ENCODE measurements at regions not wholly inside any gene's neighbourhood (a gene's known extent, or its start where the extent isn't known, plus 50 kb on each side); places are given as distances from the start of the nearest gene placed in this dataset.

- intact Hi-C loops (cut with DNase I): no loop called here
- DNase-seq (no peak), ATAC-seq (no peak)
- no CpG with 5 or more reads among the region's 15 CpGs for WGBS (ENCODE audit: insufficient coverage, low coverage, low lambda C conversion rate, missing lambda C conversion rate)
- Histone ChIP-seq H3K9me3 (no peaks in the 10 kb centered on the region), H3K27me3 (no peaks in the 10 kb centered on the region), H3K4me3 (no peak overlapping the region), H3K4me1 (peaks cover 0 to 12% (median 5%) of the 10 kb centered on the region in 4 donors), H3K36me3 (peaks cover 0 to 11% (median 0%) of the 10 kb centered on the region in 4 donors), H3K27ac (no peak overlapping the region)
- TF ChIP-seq POLR2A (IDR thresholded peaks at IDR 0.05) (no peak), CTCF (IDR thresholded peaks at IDR 0.05) (no peak)
Measured at GRCh38 chr12:124398578-124399227, 103.8 kb downstream of the RFLNA start.

GRCh38 chr12:124397807-124398577, 103.1 kb downstream of the RFLNA start:
- H3K27ac ChIP-seq: no peak overlapping the region
- H3K4me3 ChIP-seq: no peak overlapping the region
- intact Hi-C loops (cut with DNase I): no loop called here
- ATAC-seq: no peak
- H3K4me1 ChIP-seq: peaks cover 0 to 19% (median 11%) of the 10 kb centered on the region in 4 donors
- no peaks in the 10 kb centered on the region for H3K27me3 ChIP-seq
- no peak for DNase-seq
- no peaks in the 10 kb centered on the region for H3K9me3 ChIP-seq
- 69% methylated on average over 4 of the region's 22 CpGs for WGBS (ENCODE audit: insufficient coverage, low coverage, low lambda C conversion rate, missing lambda C conversion rate)
- TF ChIP-seq CTCF (IDR thresholded peaks at IDR 0.05): no peak
- no peak for TF ChIP-seq POLR2A (IDR thresholded peaks at IDR 0.05)
- H3K36me3 ChIP-seq: peaks cover 0 to 11% (median 0%) of the 10 kb centered on the region in 4 donors

- intact Hi-C loops (cut with DNase I): no loop called here
- DNase-seq (no peak), ATAC-seq (no peak)
- Histone ChIP-seq H3K4me3 (no peak overlapping the region), H3K36me3 (peaks cover 0 to 11% (median 0%) of the 10 kb centered on the region in 4 donors), H3K27me3 (no peaks in the 10 kb centered on the region), H3K9me3 (no peaks in the 10 kb centered on the region), H3K27ac (no peak overlapping the region), H3K4me1 (peaks cover 0 to 26% (median 15%) of the 10 kb centered on the region in 4 donors)
- 100% methylated on average over 1 of the region's 7 CpGs for WGBS (ENCODE audit: insufficient coverage, low coverage, low lambda C conversion rate, missing lambda C conversion rate)
- no peak for TF ChIP-seq CTCF (IDR thresholded peaks at IDR 0.05)
Measured at GRCh38 chr12:124397399-124397679, 102.4 kb downstream of the RFLNA start.

GRCh38 chr12:124396544-124397398, 101.9 kb downstream of the RFLNA start:
- no peaks in the 10 kb centered on the region for H3K27me3 ChIP-seq
- no peak overlapping the region for H3K27ac ChIP-seq
- no CpG with 5 or more reads among the region's 35 CpGs for WGBS (ENCODE audit: insufficient coverage, low coverage, low lambda C conversion rate, missing lambda C conversion rate)
- H3K36me3 ChIP-seq: peaks cover 0 to 11% (median 0%) of the 10 kb centered on the region in 4 donors
- no peaks in the 10 kb centered on the region for H3K9me3 ChIP-seq
- H3K4me3 ChIP-seq: no peak overlapping the region
- ATAC-seq (no peak), DNase-seq (no peak)
- TF ChIP-seq POLR2A (IDR thresholded peaks at IDR 0.05) (no peak), CTCF (IDR thresholded peaks at IDR 0.05) (no peak)
- H3K4me1 ChIP-seq: peaks cover 0 to 32% (median 15%) of the 10 kb centered on the region in 4 donors
- intact Hi-C loops (cut with DNase I): no loop called here

All from right lobe of liver (tissue), 6 donors.